NCI-H1417 (cell line): ENCODE measurements at regions not wholly inside any gene's neighbourhood (a gene's known extent, or its start where the extent isn't known, plus 50 kb on each side); places are given as distances from the start of the nearest gene placed in this dataset.

ENCODE experiments used
- DNase-seq, 3 experiments: peaks; one replicate each; lab custom pipeline; 2025; lab: John Stamatoyannopoulos, UW

- DNase-seq: no peak
Measured at GRCh38 chr6:98633886-98634285, 200.5 kb upstream of the POU3F2 start.

- no peak for DNase-seq
Measured at GRCh38 chr6:98634569-98634968, 199.8 kb upstream of the POU3F2 start.

- DNase-seq: no peak
Measured at GRCh38 chr6:98635191-98635590, 199.2 kb upstream of the POU3F2 start.

GRCh38 chr6:98636941-98637340 lies 197.4 kb upstream of the POU3F2 start:
- peak in 2 of 3 experiments; percentile 6 to 21 for DNase-seq

DNA sequence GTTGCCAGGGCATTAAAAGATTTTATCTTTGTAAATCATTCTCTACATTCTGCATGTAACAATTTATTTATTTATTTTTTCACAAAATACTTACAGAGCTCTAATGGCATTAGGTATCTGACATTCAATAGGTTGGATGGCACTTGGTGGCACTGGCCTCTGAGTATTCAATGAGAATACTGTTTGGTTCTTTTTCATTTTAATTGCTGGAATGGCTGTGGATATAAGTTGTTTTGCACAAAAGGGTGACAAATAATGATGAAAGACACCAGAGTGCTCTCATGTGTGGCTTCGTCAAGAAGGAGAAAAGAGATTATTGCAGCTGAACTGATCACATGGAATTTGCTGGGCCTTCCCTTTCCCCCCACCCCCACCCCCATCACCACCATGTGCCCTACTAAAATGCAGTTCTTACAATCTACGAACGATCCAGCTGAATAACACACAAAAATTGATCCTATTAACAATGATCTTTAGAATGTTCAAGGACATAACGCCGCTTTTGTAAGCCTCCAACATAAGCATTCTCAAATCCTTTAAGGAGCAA lies 195.2 kb upstream of the POU3F2 start:
- DNase-seq: no peak

DNA sequence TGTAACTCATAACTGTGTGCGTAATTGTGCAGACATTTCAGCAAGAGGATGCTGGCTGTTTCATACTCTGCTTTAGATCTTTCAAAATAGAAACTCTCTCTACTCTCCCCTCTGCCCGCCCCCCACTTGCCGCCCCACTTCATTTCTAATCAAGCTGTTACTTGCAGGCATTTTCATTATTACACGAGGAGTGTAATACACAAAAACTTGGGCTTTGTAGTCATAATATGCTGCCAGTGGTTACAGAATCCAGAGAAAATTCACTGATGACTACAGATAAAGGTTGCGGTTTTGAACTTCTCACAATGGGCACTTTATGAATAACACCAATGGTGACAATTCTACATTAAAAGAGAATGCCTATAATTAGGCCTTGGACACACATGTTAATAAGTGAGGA lies 194.0 kb upstream of the POU3F2 start:
- no peak for DNase-seq

- DNase-seq: no peak
Measured at GRCh38 chr6:98641949-98642719, 192.2 kb upstream of the POU3F2 start.

DNA sequence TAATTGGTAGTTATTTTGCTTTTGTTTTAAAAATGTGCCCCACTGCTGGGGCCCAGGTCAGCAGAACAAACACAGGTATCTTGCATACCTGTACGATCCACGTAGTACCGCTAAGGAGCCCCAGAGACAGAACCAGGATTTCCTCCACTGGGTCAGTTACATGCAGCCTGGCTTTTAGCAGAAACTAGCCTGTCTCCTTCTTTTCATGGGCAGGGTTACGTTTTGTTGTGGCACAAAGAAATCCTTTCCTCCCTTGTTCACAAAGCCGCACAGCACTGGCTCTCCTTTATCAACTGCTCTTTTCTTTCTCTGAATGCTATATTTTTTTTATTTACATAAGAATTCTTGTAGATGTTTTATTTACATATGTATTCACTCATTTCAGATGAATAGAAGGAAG lies 190.3 kb upstream of the POU3F2 start:
- no peak for DNase-seq

GRCh38 chr6:98648211-98648914 lies 186.0 kb upstream of the POU3F2 start:
- peak in 2 of 3 experiments; percentile 26 to 63 for DNase-seq

- no peak for DNase-seq
Measured at GRCh38 chr6:98650941-98651340, 183.4 kb upstream of the POU3F2 start.

- no peak for DNase-seq
Measured at GRCh38 chr6:98653179-98653578, 181.2 kb upstream of the POU3F2 start.

- no peak for DNase-seq
Measured at GRCh38 chr6:98657764-98658163, 176.6 kb upstream of the POU3F2 start.

DNA sequence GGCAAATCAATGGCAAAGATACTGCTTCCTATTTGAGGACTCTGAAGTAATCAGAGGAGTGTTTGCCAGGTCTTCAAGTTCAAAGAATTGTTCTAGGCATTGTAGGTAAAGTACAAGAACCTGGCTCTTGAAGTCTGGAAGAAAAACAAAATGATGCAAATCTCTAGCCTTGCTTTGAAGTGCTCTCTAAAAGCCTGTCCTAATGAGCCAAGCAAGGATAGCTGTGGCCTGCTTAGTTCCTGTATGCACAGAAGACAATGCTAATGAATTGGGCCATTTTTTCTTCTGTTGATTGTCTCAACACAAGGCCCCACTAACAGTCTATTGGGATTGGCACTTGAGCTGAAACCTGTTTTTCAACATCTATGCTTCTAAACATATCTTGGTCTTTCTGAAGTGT lies 165.0 kb upstream of the POU3F2 start:
- DNase-seq: peak in 2 of 3 experiments; percentile 15 to 19

- DNase-seq: no peak
Measured at GRCh38 chr6:98670045-98670746, 164.2 kb upstream of the POU3F2 start.

DNA sequence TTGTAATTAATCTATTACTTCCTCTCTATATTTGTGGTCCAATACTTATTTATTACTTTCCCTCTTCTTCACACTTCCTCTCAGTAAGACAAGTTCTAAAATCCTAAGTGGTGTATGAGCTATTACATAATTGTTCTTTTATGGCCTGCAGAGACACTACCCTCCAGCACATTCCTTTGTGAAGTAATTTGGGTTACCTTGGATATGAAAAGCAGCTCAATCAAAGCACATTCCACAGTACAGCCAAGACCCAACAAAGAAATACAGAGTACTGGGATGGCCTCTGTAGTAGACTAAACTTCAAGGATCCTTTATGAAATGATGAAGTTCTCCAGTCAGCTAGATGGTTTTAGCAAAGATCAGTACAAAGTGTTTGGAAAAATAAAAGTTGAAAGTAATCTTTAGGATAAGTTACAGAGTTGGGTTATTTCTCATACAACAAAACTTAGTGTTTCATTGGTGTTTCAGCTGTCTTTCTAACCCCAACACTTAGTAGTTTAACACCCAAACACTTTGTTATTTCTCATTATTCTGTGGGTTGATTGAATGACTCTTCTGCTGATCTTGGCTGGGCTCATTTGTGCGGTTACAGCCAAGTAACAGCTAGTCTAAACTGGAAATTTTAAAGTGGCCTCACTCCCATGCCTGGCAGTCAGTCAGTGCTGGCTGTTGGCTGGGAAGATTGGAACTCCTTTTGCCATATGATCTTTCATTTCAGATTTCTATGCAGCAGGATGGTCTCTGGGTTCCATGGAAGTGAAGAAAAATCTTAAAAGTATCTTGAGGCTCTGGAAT lies 161.5 kb upstream of the POU3F2 start:
- no peak for DNase-seq

DNA sequence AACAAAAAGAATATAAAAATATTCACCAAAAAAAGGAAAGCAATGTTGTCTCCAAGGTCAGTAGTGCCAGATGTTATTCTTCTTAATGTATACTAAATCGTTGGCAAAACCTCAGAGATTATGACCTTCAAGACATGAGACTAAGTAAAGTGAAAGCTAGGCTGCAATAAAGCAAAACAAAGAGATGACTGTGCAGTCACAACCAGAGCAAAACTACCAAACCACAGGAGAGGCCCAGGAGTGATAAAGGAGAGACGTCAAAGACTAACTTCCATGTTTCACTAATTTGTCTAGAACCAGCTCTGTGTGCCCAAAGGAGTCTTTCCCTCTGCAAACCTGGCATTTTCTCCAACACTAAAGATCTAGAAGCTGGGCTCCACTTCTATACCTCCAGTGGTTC lies 155.9 kb upstream of the POU3F2 start:
- DNase-seq: no peak

DNA sequence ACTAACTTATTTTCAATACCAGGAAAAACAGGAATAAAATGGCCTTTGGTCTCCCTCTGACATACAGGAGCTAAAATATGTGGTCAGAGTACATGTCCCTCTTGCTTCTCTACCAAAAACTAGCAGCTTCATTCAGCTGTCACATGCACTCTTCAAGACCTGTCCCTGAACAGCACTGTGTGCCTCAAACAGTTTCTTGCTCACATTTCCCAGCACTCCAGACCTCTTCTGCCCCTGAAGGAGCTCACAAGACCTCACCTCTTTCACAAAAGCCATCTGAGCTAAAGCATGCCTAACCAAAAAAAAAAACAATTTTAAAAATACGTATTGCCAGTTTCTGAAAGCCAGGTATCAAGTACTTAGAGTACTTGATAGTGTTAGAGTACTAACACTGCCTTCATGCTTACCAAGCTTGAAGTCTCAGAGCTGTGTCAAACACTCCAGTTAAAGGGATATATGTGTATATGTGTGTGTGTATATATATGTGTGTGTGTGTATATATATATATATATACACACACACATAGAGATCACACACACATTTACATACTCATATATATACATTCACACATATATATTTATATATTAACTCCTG lies 148.3 kb upstream of the POU3F2 start:
- no peak for DNase-seq

DNA sequence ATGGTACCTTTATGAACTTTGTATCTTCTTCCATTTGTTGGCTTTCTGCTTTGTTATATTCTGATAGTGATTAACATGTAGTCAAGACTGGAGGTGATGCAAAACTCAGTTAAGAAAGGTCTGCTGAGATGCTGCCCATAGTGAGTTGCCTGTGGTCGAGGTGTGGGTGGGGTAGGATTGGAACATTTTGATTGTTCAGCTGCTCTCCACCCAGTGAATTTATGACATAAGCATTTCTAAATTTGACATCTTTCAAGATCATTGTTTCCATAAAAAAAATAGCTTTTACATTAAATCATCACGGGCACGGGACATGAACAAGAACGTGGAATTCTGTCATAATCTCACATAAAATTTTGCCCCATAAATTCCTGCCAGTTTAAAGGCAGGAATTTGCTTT lies 146.6 kb upstream of the POU3F2 start:
- no peak for DNase-seq

- no peak for DNase-seq
Measured at GRCh38 chr6:98695091-98695801, 139.1 kb upstream of the POU3F2 start.

DNA sequence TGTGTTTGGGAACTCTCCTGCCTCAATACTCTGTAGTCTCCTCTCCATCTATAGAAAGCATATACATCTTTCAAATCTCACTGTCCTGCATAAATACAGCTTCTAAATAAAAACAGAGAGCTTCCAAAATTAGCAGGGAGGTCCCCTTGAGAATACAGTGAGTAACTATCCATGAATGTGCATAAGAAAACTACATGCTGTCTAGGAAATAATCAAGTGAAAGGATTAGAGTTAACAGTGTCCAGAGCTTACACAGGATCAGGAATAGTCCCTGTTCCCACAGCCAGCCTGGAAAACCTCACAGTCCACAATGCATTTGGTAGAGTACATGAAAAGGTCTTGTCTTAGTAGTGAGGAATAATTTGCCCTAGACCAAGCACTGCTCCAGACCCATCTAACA lies 123.0 kb upstream of the POU3F2 start:
- no peak for DNase-seq

GRCh38 chr6:98716341-98716740 lies 118.0 kb upstream of the POU3F2 start:
- peak; percentile 72 to 93 (median 92) for DNase-seq
